ENCODE measurements at regions not wholly inside any gene's neighbourhood (a gene's known extent, or its start where the extent isn't known, plus 50 kb on each side); places are given as distances from the start of the nearest gene placed in this dataset.
"Not testable (repeated sequence)": the region's sequence is repeated elsewhere in the genome, so short reads cannot be mapped to it uniquely, and the experiment has no call there.

- no peak for DNase-seq
These were observed 870.1 kb downstream of the KCNJ2 start for GRCh38 chr17:71039391-71039790.

DNA sequence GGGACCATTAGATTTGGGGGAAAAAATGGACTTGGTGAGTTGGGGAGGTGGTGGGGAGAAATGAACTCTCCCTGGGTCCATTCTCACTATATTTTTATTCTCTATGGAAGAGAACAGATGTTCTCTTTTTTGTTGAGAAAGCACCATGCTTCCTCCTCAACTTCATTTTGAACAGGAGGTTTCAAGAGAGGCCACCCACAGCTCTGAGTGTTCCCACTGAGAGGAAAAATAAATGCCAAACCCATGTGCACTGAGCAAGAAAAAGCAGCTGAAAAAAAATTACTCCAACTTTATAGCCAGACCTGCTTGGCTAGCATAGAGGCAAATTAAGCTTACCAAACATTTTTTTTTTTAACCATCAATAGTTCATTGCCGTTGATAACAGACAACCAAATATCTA lies 883.6 kb downstream of the KCNJ2 start:
- DNase-seq = no peak

DNA sequence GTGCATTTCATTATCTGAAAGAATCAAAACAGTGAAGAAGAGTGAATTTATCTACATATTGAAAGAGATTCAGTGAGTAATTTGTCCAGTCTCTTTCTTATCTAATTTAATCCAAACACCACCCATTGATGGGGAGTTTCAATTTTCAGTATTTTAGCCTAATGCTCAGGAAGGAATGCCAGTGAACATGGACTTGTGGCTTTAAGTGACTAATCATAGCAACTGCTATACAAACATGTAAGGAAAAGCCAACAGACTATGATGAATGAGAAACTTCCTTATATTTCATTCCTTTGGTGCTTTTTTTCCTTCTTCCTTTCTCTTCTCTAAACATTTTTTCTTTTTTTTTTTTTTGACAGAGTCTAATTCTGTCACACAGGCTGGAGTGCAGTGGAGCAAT lies 885.8 kb downstream of the KCNJ2 start:
- DNase-seq = no peak

GRCh38 chr17:71057448-71057847 lies 888.1 kb downstream of the KCNJ2 start:
- DNase-seq = no peak

GRCh38 chr17:71057938-71058337 lies 888.6 kb downstream of the KCNJ2 start:
- DNase-seq = no peak

DNA sequence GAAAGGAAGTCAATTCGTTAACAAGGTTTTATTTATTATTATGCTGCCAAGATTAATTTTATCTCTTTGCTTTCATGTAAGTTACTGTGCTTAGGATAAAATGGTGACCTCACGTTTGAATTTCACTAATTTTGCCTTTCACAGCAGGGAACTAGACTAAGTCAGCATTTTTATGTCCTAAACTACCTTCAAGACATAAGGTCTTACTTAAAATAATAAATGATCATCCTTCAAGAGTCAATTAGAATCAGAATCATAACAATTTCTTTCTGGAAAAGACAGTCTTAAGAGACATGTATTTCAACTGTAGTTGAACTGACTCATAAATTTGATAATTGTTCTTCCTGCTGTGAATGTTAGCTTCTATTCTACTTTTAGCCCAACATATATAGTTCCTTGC lies 893.8 kb downstream of the KCNJ2 start:
- DNase-seq = no peak

DNA sequence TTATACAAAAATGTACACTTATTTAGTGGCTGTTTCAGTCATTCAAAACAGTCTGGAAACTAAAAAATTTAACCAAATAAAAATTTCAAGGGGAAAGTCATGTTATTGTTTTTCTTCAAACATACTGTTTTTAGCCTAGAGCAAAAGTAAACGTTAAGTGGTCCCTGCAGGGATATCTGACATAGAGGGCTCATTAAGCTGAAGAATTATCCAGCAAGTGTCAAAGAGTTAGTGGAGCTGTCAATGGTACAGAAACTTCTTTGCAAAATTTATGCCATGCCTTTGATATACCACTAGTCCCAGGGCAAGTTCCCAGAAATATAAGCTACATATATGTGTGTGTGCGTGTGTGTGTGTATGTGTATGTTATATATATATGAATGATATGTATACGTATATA lies 894.2 kb downstream of the KCNJ2 start:
- no peak for DNase-seq

DNA sequence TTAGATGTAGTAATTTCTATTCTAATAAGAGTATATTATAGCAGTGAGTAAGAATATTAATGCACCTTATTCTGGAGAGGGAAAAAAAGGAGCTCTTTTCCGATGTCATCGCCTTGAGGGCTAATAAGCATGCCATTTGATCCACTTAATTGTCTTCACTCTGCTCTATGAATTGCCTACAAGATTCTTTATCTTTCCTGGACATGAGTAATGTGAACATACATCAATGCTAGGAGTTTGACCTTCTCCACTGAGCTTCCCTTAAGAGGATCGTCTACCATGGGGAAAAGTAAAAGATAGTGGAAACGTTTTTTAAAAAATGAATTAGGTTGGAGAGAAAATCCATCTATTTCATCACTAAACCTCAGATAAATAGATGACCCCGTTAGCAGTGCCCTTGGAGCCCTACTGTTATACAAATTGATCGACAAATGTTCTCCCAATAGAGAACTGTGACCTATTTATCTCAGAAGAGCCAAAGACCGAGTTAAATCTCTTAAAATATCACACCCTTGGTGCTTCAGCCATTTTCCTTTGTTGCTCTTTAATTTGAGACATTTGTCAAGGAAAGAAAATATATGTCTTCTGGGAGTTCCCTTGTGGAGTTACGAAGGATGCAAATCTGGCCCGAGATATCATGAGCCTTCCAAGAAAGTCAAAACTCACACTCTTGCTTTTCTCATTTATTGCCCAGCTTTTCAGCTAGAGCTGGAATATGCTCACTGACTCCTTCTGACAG lies 898.5 kb downstream of the KCNJ2 start:
- no peak for DNase-seq

DNA sequence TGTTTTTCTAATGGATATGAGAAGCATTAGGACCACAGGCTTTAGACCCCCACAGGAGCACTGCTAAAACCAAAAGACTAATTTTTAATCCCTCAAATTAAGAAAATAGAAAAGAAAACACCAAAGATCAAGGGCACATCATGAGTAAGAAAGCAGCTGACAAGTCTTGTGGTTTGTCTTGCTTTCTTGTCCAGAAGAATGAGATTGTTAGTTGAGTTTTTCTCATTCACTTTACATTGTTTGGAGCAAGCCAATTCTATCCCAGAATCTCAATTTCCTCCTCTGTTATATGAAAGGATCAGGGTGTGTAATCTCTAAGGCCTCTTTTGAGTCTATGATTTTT lies 899.0 kb downstream of the KCNJ2 start:
- DNase-seq = no peak

DNA sequence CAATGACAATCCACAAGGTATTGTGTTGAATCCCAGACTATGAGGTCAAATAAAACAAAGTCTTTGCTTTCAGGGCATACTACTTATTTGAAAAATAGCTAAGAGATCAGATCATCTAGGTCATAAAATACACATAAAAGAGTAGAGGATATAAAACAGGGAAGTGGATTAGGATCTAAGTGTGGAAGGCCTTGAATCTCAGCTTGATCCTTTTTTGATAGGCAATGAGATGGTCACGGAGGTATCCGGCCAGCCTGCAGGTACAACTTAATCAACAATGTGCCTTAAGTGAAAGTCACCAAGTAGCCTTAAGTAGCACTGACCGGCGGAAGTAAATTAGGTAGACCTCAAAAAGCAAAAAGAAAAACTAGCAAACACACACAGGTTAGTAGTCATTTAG lies 901.7 kb downstream of the KCNJ2 start:
- no peak for DNase-seq

GRCh38 chr17:71071837-71072236 lies 902.5 kb downstream of the KCNJ2 start:
- DNase-seq = no peak

DNA sequence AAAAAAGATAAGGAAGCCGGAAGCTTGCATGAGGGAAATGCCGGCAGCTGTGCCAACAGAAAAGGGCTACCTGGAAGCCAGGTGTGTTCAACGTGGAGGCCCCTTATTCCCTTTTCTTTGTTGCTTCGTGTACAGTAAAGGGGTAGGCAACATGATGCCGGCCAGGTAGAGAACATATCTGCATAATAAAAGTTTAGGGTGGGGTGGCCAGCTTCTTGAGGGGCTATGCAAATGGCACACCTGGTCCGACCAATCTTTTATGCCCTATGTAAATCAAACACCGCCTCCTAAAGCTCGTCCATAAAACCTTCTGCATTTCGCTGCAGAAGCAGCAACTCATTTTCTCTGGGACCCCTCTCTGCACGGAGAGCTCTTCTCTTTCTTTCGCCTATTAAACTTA lies 911.6 kb downstream of the KCNJ2 start:
- DNase-seq = no peak

DNA sequence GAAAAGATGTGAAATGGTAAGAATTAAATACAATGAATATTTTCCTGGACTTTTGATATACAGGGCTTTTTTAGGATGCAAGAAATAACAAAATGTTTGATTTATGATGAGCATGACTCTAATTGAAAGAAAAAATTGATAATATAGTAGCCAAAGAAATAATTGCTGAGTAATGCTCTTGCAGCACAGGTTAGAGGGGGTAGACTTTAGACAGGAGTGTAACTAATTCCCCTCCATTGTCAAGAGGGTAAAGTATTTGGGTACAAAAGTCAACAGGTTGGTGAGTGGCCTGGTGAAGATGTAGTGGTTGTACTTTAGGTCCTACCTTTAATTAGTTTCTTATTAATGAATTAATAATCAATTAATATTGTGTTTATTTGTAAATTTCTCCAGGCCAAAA lies 912.3 kb downstream of the KCNJ2 start:
- DNase-seq = no peak

DNA sequence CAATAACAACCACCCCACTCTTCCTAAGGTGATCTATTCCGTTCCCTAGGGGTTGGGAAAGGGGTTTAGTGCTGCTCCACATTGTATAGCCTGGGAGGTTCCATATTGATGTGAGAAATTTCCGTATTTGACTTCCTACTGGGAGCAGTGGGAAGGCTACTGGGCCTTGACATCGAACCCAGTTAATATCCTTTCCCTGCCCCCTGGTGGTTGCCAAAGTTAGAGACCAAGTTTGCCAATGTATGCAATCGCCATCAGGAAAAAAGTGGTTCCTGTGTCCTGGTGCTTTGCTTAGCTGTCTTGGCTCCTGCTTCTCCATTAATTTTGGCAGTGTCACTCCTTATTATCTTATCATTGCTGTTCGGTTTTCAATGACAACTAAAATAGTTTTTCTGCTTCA lies 914.9 kb downstream of the KCNJ2 start:
- DNase-seq = no peak

DNA sequence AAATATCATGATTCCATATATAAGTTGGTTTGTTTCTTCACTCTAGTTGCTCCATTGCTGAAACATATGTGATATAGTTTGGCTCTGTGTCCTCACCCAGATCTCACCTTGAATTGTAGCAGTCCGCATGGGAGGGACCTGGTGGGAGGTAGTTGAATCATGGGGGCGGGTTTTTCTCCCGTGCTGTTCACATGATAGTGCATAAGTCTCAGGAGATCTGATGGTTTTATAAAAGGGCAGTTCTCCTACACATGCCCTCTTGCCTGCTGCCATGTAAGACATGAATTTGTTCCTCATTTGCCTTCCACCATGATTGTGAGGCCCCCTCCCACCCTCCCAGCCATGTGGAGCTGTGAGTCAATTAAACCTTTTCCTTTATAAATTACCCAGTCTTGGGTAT lies 915.5 kb downstream of the KCNJ2 start:
- no peak for DNase-seq

- no peak for DNase-seq
These were observed 916.1 kb downstream of the KCNJ2 start for GRCh38 chr17:71085238-71086033.

- DNase-seq = no peak
These were observed 920.1 kb downstream of the KCNJ2 start for GRCh38 chr17:71089431-71089830.

DNA sequence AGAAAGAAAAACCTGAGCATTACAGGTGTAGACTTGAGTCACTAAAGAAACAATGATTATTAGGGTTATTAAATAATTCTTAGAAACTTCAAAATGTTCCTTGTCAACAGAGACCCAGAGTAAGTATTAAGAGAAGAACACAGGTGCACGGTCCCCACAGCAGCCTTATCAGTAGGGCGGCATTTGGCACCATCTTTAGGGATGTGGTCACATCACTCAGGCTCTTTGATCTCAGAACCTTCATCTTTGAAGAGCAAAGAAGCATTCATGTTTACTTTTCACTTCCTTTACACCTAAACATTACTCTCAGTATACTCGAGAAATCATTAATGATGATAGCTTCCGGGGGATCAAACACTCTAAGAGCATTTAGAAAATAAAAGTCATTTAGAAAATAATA lies 928.7 kb downstream of the KCNJ2 start:
- no peak for DNase-seq

DNA sequence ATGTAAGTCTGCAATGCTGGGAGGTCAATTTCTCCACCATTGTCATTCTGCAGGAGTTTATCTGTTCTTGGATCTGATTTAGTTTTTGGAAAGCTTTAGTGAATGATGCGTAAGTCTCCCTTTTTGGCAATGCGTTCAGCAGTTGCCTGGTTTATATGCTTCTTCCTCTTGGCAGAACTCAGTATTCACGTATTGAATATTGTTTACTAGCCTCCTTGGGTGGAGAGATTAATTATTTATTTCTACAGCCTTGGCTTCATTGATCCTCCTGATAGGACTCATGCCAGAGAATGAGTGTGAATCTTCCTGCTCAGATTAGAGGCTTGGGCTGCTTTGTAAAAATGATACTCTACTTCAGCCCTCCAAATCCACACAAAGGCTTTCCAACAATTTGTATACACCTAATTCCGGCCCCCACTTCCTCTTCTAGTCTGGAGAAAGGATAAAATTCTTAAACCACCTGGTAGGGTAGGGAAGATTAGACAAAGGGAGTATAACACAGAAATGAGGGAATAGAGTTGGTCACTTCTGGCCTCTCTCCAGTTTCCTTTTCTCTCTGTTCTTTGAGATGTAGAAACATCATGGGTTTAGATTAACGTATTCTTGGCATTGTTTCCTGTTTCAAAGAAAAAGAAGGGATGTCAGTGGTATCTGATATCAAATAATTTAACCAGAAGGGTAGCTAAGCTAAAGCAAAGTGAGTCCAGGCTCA lies 929.8 kb downstream of the KCNJ2 start:
- DNase-seq = no peak

DNA sequence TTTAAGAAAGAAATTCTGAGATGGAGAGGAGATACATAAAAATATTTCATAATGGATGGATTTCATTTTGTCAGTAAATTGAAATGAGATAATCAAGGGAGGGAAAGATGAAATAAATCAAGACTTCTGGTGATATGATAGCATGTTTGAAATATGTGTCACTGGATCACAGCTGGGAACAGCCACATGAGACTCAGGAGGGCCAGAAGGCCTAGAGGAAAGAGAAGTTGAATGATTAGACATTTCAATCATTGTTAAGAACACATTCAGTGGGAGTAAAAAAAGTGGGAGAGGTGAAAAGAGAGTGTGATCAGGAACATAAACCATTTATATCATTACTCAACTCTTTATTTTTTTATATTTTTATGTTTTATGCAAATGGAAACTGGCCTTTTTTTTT lies 933.4 kb downstream of the KCNJ2 start:
- DNase-seq = no peak

DNA sequence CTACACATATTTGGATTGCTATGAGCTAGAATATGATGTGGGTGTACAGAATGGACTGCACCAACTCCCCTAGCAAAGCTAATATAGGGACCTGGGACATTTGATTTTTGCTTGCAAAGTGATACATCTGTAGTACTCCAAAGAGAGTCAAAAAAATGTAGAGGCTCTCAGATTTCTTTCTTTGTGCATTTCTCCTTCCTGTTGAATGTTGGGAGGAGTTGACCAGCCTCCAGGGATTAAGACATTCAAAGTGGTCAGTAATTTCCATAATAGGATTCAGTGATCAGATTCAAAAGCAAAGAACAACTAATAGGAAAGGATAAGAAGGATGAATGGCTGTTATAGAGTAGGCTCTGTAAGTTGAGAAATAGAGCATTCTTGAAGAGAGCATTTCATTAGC lies 934.9 kb downstream of the KCNJ2 start:
- no peak for DNase-seq

GRCh38 chr17:71106056-71106455 lies 936.7 kb downstream of the KCNJ2 start:
- DNase-seq = not testable (repeated sequence)

DNA sequence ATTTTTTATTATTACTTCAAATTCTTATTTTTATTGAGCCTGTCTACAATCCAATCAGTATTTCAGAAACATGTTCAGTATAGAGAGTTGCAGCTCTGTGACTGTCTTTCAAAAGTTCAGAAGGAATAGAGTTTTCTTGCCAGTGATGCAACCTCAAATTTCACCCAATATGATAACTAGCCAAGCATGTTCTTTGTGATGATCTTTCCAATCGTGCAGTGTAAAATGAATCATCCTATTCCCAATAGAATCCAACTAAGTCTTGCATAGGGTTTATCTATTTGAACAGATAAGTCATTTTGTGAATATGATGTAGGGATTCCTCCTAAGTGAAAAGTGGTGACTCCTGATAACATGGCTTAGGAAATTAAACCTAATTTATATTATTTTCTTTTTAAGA lies 937.8 kb downstream of the KCNJ2 start:
- DNase-seq = no peak

DNA sequence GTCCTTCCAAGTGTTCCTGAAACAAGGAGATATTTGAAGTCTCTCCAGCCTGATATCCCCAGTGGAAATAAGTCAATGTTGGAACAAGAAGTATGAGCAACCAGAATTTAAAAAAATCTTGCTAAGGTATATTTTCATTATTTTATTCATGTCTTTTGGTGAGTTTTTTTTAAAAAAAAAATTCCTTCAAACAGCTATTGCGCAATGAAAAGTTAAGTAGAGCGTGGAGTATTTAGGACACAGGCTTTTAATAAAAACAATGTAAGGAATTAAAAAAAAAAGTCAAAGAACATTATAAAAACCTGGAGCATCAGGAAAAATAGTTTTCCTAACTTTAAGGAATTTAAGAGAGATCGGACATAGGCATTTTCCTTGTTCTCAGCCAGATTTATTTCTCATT lies 940.4 kb downstream of the KCNJ2 start:
- no peak for DNase-seq

Data from CD4-positive, alpha-beta T cell treated with Interleukin-4 for 4 hours (primary cell).